Stimulated activated CD4-positive, alpha-beta T cell treated with anti-CD3 and anti-CD28 coated beads, Interleukin-12 subunit alpha, Interleukin-12 subunit beta, amount 100 ng/mL, for 4 hours (primary cell): ENCODE measurements at regions not wholly inside any gene's neighbourhood (a gene's known extent, or its start where the extent isn't known, plus 50 kb on each side); places are given as distances from the start of the nearest gene placed in this dataset.
"Not testable (repeated sequence)": the region's sequence is repeated elsewhere in the genome, so short reads cannot be mapped to it uniquely, and the experiment has no call there.

Source experiments
- DNase-seq: peaks from one replicate; pipeline ENCODE4 v3.0.0-alpha.2; 2020

DNA sequence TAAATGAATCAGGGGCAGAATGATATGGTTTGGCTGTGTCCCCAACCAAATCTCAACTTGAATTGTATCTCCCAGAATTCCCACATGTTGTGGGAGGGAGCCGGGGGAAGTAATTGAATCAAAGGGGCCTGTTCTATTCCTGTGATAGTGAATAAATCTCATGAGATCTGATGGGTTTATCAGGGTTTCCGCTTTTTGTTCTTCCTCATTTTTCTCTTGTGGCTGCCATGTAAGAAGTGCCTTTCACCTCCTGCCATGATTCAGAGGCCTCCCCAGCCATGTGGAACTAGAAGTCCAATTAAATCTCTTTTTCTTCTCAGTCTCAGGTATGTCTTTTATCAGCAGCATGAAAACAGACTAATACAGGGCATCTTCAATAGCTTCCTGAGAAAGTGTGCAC lies 107.0 kb downstream of the OTUD1 start:
- DNase-seq: not testable (repeated sequence)

DNA sequence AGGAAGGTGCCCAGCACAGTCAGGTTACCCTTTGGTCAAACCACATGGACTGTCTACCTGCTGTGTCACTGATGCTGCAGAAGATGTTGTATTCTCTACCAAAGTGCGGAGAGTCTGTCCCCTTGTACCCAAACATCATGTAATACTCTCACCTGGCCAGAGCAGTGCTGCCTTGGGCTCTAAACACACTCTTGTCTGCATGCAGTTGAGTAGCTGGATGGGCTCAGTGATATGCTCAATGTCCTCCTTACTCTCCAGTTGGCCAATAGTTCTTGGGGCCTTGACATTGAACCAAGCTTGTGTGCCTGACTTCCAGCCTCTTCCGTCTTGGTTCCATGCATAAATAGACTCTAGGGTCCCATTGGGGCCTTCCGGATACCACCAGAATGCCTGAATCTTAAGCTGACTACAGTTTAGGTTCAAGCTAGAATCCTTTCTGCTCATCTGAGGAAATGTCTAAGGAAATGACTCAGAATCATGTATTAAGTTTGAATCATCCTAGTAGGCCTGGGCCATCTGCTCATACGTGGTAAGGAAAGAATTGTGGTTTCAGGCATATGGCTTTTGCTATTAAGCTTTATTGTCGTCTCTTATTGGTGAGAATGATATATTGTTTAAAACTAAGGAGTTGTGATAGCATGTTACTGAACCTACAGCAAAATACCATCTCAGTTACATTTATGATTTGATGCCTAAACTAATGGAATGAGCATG lies 118.0 kb downstream of the OTUD1 start:
- no peak for DNase-seq

DNA sequence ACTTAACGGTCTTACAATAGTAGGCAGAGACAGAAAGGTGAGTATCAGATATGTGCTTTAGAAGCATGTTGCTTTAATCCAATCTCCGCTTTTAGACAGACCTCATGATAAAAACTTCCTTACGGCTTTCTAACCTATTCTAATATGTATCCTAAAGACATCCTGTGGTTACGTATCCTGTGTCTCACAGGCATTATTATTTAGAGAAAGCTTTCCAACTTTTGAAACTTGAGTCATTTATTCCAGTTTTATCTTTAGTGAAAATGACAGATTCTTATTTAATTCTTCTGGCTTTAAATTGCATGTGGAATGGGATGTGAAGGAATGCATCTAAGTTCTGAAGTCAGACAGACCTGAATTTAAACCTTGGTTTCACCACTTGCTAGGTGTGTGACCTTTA lies 118.9 kb downstream of the OTUD1 start:
- DNase-seq: no peak

DNA sequence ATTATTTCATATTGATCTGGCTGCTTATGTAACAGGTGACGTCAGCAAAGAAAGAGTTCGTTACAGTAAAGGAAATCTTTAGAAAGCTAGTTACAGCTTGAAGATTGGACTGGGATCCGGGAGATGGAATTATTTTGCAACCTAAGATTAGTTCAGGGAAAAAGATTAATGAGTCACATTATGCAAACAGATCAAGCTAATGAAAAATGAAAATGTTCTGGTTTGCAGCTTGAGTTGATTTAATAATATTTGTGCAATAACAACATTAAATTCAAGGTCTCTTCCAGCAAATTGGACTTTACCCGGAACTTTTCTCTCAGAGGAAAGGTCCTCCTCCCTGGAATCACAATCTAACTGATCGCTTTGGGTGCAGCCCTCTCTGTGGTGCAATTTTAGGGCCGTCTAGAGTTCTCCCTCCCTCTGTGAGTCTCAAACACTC lies 119.5 kb downstream of the OTUD1 start:
- DNase-seq: no peak

DNA sequence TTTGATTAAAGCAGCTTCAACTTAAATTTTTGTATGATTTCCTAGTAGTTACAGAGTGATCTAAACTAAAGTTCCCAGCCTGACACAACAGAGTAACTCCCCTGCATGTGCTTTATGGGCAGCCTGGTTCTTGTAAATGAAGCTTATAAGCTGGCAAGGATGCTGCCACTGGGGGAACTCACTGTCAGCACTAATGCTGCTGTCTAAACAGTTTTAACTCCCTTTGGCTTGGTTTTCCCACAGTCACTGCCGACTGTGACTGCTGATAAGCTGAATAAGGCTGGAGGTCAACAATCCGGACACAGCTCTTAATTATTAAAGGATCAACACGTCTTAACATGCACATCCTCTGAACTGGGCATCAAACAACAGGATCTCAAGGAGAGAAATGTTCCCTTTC lies 130.1 kb downstream of the OTUD1 start:
- no peak for DNase-seq

DNA sequence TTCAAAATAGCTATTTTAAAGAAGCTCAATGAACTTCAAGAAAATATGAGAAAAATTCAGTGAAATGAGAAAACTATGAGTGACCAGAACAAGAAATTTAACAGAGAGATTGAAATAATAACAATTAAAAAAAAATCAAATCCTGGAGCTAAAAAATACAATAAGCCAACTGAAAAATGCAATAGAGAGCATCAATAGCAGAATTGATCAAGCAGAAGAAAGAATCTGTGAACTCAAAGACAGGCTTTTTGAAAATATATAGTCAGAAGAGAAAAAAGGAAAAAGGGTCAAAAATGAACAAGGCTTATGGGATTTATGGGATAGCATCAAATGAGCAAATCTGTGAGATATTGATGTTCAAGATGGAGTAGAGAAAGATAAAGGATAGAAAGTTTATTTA lies 133.0 kb downstream of the OTUD1 start:
- DNase-seq: no peak

DNA sequence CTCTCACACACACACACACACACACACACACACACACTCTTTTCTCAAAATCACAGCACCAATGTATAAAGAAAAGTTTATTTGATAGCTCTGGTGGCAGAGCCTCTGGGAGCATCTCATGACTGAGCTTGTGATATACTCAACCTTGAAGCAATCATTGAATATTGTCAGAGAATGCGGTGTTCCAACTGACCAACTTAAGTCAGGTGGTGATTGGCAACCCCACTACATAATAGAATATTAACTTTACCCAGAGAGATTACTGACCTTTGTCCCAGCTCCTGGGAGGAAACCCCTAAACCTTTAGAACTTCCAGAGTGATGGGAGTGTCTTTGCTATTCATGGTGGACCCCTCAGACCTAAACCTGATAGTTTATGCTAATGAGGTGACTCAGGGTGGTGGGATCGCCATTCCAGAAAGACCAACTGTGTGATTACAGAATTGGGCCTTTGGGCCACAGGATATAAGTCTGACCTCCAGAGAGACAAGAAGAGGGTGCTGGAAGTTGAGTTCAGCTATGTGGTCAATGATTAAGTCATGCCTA lies 143.1 kb downstream of the OTUD1 start:
- no peak for DNase-seq

DNA sequence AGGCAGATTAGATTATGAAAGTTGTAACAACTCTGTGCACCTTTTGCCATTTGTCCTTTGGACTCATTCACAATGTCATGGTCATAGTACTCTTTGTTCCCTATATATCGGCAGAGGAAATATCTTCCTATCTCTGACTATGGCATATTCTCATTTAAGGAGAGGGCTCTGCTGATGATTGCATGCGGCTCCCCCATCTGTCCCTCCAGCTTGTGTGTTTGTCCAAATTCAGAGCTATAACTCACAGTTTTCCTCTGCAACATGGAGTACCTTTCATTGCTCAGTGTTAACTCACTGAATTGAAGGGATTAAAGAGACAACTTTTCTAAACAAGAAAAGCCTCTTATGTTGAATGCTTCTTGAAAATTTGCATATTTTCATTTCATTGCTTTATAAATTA lies 145.5 kb downstream of the OTUD1 start:
- no peak for DNase-seq

DNA sequence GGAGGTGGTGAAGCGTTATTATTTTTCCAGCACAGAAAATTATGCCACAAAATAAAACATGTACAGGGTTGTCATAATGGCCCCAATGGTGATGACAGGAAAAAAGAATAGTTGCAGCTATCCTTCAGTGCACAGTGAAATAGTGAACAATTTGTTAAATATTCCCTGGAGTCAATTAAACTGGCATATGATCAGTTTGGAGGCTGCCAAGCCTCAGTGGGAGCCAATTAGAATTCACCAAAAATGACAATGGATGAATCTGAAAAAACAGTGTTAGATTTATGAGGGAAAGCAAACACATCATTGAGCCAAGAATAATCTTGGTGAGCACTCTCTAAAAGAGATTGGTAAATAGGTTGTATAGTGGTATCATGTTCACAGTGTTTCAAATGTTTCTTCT lies 146.3 kb downstream of the OTUD1 start:
- DNase-seq: no peak

DNA sequence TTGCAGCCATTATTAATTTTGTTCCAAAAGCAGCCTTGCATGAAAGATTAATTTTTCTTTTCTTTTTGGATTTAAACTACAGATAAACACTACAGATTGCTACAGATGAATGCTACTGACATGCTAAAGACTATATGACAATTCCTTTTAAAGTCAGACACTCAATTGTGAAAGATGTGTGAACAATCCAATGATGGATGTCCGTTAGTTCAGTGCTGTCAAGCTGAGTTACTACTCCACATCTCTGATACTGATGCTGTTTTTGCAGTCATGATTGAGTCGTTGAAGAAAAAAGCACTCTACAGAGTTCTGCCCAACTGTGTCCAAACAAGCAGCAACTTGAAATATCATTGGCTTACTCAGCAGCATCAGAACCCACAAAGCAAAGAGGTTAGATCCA lies 146.8 kb downstream of the OTUD1 start:
- no peak for DNase-seq

DNA sequence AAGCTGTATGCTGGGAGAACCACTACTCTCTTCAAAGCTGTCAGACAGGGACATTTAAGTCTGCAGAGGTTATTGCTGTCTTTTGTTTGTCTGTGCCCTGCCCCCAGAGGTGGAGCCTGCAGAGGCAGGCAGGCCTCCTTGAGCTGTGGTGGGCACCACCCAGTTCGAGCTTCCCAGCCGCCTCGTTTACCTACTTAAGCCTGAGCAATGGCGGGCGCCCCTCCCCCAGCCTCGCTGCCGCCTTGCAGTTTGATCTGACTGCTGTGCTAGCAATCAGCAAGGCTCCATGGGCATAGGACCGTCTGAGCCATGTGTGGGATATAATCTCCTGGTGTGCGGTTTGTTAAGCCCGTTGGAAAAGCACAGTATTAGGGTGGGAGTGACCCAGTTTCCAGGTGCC lies 156.4 kb downstream of the OTUD1 start:
- DNase-seq: not testable (repeated sequence)

DNA sequence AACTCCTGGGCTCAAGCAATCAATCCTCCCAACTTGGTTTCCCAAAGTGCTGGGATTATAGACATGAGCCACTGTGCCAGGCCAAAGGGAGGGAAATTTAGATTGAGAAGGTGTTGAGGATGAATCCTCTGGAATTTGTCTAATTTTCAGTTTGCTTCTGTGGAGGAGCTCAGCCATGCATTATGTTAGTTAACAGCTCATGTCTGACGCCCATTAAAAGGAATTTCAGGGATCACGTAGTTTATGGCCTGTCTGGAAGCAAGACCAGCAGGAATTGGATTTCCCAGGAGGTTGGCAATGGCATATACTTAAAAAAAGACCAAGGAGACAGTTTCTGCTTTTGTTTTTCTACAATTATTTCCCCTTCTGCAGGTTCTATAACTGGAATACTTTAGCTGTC lies 165.7 kb downstream of the OTUD1 start:
- no peak for DNase-seq

DNA sequence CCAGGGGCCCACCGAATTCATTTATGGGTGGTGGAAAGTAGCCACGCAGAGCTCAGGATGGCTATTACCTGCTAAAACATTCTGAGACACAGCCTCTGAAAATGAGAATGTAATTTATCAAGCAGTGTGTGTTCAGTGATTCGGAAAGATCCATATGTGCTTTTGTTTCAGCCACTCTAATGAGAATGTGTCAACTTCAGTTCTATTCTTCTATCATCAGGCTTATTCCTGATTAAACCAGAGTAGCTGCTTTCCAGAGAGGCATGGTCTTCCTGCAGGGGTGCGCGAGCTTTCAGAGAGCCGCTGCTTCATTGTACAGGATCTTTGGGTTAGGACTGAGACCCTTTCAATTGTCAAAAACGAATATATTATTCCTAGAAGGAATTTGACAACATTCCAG lies 167.6 kb downstream of the OTUD1 start:
- DNase-seq: no peak

DNA sequence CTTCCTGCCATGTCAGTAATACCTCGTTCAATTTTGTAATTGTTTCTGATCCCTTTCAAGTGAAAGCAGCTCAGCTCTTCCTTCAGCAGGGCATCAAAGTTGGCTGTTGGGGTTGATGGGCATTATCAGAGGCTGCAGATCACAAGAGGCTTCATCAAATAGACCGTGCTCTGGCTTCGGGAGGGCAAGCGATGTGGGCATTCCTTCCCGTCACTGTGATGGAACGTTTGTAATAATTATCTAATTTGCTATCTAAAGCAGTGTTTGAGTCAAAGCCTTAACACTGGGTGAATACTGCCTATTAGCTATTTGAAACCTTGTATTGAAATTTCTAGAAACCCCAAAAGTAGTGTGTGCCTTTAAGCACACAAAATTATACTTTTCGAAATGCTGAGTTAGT lies 170.1 kb downstream of the OTUD1 start:
- DNase-seq: no peak

DNA sequence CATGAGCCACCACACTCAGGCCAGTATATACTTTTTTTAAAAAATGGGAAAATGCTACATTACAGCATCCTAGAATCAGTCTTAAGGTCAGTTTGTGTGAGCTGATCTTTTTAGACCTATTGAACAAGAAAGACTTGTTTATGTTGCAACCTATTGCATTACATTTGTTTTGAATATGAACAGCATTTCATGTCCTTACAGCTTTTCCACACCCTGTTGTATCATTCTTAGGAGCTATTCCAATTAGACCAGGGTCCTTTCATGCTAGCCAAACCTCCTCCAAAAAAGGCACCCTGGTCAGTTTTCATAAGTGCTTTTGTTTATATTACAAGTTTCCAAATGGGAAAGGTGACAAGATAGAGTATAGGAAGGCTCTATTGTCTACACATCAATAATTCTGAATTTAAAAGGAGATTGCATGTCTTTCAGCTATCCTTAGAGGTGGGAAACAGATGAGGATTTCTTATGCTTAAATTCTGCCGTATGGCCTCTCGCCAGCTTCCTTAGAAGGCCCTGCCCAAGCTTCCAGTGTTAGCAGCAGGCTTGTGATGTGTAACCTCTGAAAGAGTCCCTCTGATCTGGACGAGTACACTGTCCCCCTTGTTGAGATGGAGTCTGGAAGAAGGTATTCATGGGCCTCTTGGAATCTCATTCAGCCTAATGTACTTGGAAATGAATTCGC lies 171.9 kb downstream of the OTUD1 start:
- DNase-seq: no peak

DNA sequence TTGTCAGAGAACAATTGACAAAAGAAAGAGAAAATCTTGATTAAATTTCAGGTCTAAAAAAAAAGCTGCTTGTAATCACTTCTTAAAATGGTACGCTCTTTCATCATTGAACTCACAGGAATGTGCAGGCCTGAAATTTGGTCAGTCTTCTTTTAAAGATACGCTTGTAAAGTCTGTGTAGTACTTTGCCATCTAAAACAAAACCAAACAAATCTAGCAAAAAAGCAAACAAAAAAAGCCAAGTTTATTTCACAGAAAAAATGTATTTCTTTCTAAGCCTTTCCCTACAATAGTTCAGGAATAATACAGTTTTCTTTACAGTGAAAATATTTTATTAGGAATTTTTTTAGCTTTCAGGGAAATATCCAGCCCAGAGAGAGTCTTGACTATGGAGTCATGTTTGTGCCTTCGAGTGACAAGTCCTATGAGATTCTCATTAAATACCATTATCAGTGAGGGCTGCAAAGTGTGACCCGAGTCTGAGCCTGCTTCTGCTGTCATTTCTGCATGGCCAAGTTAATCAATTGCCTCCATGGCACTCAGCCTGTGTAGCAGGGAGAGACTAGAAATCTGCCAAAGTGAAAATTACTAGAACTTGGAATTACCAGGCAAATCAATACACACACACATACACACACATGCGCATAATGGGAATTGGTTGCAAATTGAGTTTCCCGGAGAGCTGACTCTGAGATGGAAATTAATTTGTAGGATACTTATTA lies 172.6 kb downstream of the OTUD1 start:
- DNase-seq: no peak

DNA sequence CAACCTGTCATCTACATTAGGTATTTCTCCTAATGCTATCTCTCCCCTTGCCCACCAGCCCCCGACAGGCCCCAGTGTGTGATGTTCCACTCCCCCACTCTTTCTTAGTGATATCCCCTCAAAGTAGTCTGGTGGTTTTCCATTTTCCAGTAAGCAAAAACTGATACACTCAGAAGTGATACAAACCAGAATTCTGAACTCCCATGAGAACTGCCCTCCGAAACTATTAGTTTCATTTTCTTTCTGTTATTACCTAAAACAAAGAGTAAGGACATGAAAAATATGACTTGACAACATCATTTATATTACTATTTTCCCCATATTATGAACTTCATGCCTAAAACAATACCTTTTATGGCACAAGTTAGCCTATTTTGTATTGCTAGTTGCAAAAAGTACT lies 175.0 kb downstream of the OTUD1 start:
- DNase-seq: no peak

DNA sequence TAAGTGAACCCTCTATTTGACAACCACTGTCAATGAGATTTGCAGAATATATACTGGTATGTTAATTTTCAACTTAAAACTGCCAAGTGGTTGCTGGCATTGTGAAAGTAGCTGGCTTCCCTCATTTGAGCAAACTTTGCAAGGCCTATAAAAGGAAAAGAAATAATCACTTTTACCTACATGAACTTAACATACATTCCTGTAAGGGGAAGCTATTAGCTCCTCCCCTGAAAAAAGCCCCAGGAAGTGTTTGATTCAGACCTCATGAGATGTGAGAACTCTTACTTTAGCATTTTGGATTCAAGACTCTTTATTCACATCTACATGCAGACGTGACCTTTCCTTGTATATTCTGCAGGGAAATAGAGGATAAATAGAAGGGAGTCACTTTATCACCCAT lies 175.6 kb downstream of the OTUD1 start:
- no peak for DNase-seq

DNA sequence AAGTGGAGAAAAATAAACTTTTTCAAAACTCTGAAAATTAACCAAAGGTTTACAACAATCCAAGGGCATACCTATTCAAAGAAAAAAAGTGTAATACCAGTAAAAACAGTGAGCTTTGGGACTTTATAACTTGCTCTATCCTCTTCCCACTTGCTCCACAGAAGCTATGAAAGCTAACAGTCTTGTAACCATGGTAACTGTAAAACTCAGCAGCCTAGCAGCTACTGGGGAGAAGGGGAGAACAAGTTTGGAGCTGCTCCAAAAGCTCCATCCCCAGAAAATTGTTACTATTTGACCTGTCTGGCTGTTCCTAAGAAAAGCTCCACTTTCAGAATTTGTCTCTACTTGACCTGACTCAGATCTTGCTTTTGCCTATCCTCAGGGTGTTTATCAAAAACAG lies 191.5 kb downstream of the OTUD1 start:
- DNase-seq: no peak

DNA sequence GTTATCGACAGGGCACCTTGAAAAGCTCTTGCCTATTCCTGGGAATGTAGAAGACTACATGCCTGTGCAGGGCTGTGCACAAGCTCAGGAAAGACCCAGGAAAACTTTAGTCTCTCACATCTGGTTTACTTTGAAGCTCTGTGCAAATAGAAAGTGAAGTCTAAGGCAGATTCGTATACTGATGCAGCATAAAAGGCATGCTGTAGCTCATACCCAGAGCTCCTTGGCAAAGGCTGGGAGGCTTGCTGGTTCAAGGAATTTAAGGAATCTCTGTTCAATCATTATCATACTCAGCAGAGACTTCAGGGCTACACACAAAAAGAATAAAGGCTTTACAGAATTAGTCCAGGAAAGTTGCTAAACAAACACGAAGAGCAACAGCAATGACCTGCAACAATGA lies 192.0 kb downstream of the OTUD1 start:
- DNase-seq: no peak

DNA sequence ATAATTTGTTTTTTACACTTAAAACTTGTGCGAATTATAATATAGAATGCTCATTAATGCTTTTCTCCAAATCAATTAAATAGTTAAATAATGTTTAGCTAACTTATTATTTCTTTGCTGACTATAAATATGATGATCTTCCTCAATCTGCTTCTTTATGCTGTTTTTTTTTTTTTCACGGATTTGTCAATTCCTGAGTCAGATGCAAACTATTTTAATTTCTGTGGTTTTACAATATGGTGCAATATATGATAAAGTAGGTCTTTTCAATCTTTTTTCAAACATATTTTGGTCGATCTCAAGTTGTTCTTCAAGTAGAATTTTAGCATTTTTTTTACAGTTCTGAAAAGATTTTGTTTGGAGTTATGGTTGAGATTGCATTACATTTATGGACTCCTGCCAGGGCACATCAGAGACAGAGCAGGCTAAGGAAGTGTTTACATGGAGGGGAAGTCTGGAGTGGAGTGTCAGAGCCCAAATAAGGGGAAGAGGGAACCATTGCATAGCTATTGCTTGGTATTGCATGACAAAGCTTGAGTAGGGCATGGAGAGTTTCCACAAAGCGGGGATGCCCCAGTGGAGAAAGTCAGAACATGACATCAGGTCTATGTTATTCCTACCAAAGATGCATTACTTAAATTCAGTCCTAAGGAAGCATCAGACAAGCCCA lies 204.4 kb downstream of the OTUD1 start:
- no peak for DNase-seq

DNA sequence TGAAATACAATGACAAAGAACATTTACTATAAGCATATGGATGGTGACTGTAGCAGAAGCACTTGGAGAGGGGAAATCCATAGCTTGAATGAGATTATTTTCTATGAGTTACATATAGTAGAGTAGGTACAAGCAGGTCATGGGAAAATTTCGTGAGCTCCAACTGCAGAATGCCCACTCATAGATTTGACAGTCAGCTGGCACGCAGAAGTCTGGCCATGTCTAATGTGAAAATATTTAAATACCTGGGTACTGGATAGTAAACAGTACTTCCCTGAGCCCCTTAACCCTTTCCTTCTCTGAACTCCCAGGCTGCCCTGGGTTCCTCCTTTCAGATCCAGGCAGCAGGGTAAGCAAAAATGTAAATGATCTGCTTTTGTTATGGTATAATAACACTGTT lies 209.7 kb downstream of the OTUD1 start:
- DNase-seq: no peak

DNA sequence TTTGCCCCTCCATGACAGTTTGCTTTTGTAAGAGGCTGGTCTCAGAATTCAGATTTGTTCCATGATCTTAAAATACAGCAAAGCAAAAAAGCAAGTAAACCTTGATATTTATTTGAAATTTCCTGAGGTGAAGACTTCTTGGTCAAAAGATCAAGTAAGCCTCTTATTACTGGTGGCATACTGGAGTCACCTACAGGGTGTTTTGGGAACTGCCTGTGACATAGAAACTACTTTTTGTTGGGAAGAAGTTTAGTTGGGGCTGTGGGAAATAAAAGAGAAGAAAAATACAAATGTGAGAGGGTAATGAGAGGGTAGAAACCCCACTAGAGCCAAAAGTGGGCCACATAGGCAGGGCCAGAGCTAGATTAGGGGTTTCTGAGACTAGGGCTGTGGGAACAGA lies 217.9 kb downstream of the OTUD1 start:
- no peak for DNase-seq
